ENCODE measurements at regions not wholly inside any gene's neighbourhood (a gene's known extent, or its start where the extent isn't known, plus 50 kb on each side); places are given as distances from the start of the nearest gene placed in this dataset.

- no peak for DNase-seq
Measured at GRCh38 chr17:5975661-5976060, 94.5 kb upstream of the WSCD1 start.

DNA sequence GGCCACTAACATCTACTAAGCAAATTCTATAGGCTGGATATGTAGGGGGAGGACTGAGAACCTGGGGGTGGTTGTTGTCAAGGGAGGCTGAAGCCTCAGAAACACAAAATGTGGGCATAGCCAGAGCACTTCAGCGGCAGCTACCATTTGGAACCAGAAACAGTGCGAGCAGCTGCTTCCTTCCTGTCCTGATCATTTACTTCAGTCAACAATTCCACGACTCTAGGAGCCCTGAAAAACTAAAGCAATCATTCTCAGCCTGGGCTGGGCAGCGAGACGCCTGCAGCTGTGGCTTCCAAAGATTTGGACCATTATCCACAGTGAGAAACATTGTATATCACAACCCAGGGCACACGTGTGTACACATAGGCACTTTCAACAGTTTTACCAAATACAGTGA is 93.9 kb upstream of the WSCD1 start:
- no peak for DNase-seq

DNA sequence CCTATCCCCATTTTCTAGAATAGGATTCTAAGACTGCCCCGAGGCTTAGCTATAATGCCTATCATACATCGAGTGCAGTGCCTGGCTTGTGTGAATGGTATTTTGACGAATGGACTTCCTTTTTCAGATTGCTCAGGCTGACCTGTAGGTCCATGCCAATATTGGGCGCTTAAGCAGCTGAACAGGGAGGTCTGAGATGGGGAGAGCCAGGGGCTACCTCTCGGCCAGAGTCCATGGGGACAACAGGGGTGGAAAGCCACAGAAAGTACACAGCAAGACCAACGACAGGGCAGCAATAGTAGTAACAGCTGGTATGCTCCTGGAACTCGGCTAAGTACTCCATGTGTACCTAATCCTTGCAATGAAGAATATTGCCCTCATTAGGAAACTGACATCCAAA is 91.7 kb upstream of the WSCD1 start:
- DNase-seq = no peak

DNA sequence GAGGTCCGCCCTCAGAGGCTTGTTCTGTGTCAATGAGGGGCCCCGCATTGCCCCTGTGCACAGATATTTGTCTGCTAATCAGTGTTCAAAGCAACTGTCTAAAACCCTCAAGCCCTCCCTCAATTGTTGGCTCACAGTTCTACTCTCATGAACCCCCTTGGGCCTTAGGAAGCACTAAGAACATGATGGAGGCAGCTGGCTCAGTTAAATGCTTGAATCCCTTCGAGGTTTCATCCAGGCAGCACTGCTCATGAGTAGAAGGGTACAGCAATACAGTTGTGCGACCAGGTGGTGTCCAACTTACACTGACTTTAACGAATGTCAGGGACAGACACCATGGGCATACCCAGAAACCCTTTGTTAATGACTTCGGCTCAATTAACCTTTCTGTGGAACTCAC is 89.2 kb upstream of the WSCD1 start:
- DNase-seq = no peak

DNA sequence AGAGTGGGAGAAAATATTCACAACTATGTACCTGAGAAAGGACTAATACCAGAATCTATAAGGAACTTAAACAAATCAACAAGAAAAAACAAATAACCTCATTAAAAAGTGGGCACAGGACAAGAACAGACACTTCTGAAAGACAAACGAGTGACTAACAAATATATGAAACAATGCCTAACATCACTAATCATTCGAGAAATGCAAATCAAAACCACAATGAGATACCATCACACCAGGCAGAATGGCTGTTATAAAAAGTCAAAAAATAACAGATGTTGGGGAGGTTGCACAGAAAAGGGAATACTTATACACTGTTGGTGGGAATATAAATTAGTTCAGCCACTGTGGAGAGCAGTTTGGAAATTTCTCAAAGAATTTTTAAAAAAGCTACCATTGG is 83.5 kb upstream of the WSCD1 start:
- no peak for DNase-seq

GRCh38 chr17:6000426-6000825 is 69.8 kb upstream of the WSCD1 start:
- DNase-seq = no peak

- DNase-seq = peak; percentile 65
Measured at GRCh38 chr17:6003221-6003620, 67.0 kb upstream of the WSCD1 start.

DNA sequence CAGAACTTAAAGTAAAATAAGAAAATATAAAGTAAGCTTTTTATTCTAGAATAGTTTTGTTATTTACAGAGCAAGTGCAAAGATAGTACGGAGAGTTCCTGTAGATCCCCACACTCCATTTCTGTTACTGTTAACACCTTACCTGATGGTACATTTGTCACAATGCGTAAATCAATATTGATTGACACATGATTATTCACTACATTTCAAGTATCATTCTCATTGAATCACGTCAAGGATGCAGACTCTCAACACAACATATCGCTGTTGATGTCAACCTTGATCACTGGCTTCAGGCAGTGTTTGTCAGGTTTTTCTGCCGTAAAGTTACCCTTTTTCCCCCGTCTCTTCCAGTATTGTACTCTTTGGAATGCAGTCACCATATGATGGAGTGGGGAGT is 64.2 kb upstream of the WSCD1 start:
- DNase-seq = no peak

DNA sequence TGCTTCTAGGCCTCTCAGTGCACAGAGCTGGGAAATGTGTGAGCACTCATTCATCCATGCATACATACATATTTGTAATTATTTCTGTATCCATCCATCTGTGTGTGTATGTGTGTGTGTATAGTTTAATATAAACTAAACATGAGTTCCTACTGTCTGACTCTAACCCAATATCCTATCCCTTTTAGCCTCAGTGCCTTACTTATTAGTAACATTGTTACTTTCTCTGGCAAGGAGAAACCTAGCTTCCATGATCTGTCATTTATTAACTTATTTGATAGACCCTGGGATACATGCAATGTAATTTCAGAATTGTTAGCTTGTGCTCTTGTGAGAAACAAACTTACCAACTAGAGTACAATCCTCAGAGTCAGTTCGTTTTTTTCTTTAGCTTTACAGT is 59.0 kb upstream of the WSCD1 start:
- DNase-seq = no peak

GRCh38 chr17:6018788-6019187 is 51.4 kb upstream of the WSCD1 start:
- no peak for DNase-seq

- DNase-seq = no peak
Measured at GRCh38 chr17:6019959-6020358, 50.2 kb upstream of the WSCD1 start.

- no peak for DNase-seq
Measured at GRCh38 chr17:6020376-6021010, 49.7 kb upstream of the WSCD1 start.
